NT2/D1 (cell line): ENCODE measurements at regions not wholly inside any gene's neighbourhood (a gene's known extent, or its start where the extent isn't known, plus 50 kb on each side); places are given as distances from the start of the nearest gene placed in this dataset.

Experiments
- SUZ12 ChIP-seq: IDR thresholded peaks from 2 replicates; pipeline ENCODE4 v1.6.1; 2011; ENCODE audit not compliant: insufficient read length, insufficient read depth; ENCODE audit errors: extremely low read depth
- YY1 ChIP-seq: IDR thresholded peaks from 2 replicates; pipeline ENCODE4 v1.6.1; 2011; ENCODE audit not compliant: insufficient read length, insufficient read depth
- ZNF274 ChIP-seq: IDR thresholded peaks from 2 replicates; pipeline ENCODE4 v1.6.1; 2011; ENCODE audit warnings: mild to moderate bottlenecking, low read depth, low read length

DNA sequence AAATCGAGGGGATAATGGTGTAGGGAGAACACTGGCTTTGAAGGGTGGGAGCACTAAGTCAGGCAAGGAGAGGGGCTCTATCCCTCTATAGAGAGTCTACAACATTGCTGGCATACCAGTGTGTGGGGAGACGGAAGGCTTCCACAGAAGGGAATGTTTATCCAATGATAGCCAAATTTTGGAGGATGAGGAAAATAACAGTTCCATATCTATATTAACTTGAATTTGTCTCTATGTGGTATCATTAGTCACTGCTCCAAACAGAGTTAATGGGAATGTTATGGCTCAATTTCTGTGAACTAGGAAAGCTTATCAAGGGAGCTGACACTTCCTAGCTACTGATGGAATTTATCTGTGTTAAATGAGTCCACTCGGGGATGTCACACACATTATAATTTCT lies 208.9 kb upstream of the PHACTR1 start:
- TF ChIP-seq YY1, result no peak
- TF ChIP-seq SUZ12, result no peak
- no peak for TF ChIP-seq ZNF274
